GM18520 (cell line): ENCODE measurements at regions not wholly inside any gene's neighbourhood (a gene's known extent, or its start where the extent isn't known, plus 50 kb on each side); places are given as distances from the start of the nearest gene placed in this dataset.

Source experiments
- ATAC-seq: cut with Tn5 transposase; IDR thresholded peaks from one replicate; pipeline ENCODE4 v1.9.1; 2021; ENCODE audit not compliant: unreplicated experiment

DNA sequence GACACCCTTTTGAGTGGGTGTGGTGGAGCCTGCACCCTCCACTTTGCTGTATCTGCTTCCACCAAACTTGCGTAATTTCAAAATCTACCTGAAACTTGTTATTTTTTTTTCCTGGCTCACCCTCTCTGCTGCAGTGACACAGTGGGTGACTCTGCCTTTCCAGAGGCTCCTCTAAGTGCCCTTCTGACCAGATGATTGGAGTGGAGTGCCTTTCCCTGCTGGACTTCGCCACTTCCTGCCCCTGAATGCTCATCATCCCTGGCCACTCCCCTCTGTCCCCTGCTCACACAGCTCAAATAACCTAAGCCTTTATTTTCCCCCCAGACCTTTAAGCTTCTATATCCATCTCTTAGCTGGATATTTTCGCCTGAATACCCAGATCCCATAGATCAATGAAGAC lies 777.5 kb upstream of the ID2 start:
- no peak for ATAC-seq

DNA sequence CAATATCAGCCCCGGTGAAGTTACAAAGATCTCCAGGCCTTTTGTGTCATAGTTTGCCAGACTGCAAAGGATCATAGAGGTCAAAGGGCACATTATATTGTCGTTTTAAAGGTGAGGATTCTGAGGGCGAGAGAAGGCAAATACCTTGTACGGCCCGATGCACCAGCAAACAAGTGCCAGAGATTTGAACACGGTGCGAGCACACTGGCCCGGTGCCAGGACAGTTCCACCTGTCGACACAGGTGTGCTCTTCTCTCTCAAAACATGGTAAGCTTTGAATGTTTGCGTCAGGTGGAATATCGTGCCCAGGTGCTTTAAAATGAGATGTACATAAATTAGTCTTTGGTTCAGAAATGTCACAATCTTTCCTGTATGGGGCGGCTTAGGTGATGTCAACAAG lies 776.1 kb upstream of the ID2 start:
- no peak for ATAC-seq

- no peak for ATAC-seq
Measured at GRCh38 chr2:7906431-7906830, 775.4 kb upstream of the ID2 start.

GRCh38 chr2:7907041-7907440 lies 774.8 kb upstream of the ID2 start:
- no peak for ATAC-seq

DNA sequence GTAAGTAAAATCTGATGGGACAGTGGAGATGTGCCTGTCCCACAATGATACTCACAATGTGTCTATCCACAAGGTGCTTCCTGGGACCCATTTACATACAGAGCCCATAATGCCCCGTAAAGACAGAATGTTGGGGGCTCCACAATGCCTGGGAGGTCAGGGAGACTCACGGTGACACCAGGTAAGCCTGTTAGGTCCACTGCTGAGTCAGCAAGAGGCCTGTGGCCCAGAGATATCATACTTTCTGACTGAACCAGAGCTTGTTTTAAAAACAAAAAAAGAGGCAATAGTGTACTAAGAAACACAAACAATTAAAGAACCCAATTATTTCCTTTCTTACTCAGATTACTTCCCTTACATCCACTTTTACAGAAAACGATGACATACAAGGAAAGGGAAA lies 771.1 kb upstream of the ID2 start:
- no peak for ATAC-seq

DNA sequence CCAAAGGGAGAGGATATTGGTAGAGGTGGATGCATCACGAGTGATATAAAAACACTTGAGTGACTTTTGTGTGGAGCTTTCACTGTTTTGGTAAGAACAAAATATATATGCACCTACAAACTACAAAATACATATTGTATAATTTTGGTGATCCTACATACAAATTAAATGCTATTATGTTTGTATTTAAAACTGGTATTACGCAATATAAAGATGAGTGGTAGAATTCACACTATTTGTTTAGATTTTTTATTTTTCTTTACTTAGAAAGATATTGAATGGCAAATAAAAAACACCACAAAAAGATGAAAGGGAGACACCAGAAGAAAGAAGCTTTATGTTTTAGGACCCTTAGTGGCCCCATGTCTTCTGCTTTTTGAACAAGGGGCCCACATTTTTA lies 770.7 kb upstream of the ID2 start:
- no peak for ATAC-seq

DNA sequence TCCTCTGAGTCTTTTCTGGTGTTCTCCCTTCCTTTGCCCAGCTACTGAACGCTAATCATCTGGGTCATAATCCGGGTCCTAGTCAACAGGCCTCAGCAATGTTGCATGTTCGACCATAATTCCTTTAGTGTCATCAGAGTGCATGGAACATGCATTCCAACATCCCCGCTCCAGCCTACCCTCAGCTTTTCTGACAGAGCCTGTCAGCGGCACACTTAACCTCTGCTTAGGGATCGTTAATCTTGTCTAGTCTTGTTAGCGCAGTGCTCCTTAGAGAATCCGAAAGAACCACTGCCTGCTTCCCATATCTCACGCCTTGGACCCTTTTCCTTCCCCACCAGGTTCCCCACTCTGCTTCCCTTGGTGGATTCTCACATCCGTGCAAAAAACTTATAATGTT lies 767.9 kb upstream of the ID2 start:
- ATAC-seq: no peak

GRCh38 chr2:7915302-7916091 lies 766.4 kb upstream of the ID2 start:
- ATAC-seq: no peak

DNA sequence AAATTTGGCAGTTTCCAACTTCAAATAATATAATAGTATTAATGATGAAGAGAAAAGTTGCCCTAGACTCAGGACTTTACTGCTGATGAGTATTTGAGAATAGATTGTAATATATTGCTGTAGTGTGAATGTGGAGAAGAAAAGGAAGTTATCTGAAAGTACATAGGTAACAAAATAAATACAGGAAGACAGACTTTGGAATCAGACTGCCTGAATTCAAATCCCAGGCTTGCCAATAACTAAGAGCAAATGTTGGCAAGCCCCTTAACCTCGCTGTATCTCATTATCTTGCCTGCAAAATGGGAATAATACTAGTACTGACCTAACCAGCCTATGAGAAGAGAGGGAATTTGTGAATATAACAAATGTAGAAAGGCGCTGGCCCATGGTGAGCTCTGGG lies 765.2 kb upstream of the ID2 start:
- ATAC-seq: no peak

GRCh38 chr2:7919510-7919909 lies 762.3 kb upstream of the ID2 start:
- ATAC-seq: no peak

DNA sequence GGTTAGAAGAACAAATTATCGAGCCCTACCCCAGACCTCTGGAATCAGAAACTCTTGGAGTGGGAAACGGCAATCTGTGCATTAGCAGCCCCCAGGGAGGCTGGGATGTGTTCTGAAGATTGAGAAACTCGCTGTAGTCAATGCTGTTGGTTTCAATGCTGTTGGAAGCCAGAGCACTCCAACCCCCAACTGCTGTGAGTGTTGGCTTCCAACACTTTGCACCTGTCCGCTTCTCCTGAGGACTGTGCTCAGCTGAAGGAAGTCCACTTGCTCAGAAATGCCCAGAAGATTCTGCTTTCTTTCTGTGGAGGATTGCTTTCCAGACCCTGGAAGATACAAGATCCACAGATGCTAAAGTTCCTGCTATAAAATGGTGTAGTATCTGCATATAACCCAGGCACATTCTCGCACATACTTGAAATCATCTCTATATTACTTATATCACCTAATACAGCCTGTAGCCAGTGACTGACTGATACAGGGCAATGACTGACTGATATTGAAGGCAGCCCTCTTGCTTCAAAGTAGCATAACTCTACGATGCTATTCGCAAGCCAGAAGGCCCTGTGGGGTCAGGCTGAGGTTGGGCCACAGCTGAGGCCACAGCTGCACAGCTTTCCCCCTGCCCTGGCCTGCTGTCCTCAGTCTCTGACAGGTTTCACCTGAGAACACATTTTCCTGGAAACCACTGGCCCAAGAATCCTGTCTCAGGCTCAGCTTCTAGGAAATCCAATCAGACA lies 757.7 kb upstream of the ID2 start:
- no peak for ATAC-seq

- ATAC-seq: no peak
Measured at GRCh38 chr2:7925506-7925905, 756.4 kb upstream of the ID2 start.

- no peak for ATAC-seq
Measured at GRCh38 chr2:7927691-7928090, 754.2 kb upstream of the ID2 start.

DNA sequence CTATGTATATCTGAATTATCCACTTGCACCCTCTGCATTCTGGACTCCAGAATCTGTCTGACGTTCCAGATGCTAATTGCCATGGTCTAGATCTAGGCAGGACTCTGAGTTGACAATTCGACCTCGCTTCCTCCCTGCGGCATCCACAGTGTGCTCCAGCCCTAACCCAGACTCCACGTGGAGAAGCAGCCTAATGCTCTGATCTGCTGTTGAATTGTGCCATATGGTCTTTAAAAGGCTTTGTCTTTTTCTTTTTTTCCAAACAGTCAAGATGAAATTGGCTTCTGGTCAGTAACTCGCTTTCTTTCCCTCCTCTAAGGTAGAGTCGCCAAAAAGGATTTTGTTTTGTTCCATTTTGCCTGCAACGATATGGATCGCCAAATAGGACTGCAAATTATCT lies 752.6 kb upstream of the ID2 start:
- no peak for ATAC-seq

- no peak for ATAC-seq
Measured at GRCh38 chr2:7930800-7931635, 750.8 kb upstream of the ID2 start.

DNA sequence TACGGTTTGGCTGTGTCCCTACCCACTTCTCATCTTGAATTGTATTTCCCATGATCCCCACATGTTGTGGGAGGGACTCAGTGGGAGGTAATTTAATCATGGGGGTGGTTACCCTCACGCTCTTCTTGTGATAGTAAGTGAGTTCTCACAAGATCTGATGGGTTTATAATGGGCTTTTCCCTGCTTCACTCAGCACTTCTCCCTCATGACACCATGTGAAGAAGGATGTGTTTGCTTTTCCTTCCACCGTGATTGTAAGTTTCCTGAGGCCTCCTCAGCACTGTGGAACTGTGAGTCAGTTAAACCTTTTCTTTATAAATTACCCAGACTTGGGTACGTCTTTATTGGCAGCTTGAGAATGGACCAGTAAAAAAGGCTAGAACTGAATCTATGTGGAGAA lies 750.0 kb upstream of the ID2 start:
- ATAC-seq: no peak

GRCh38 chr2:7933672-7934071 lies 748.2 kb upstream of the ID2 start:
- no peak for ATAC-seq

GRCh38 chr2:7934476-7934875 lies 747.4 kb upstream of the ID2 start:
- ATAC-seq: no peak

GRCh38 chr2:7937082-7937481 lies 744.8 kb upstream of the ID2 start:
- no peak for ATAC-seq

DNA sequence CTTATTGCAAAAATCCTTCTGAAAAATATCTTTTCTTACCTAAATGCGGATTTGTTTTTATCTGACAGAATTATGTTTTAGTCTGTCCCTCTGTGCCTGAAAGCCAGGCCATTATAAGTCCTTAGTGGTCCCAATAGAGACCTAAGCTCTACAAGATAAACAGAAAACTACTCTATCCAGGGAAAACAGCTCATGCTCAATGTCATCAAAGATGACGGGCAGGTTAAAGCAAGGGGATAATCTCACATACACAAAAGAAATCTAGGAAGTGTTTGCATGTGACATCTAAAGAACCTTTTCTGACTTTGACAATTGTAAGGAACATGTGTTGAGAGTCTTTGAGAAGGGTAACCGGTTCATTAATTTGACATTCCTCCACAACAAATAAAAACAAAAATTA lies 741.1 kb upstream of the ID2 start:
- no peak for ATAC-seq

GRCh38 chr2:7943446-7943845 lies 738.4 kb upstream of the ID2 start:
- ATAC-seq: no peak

- no peak for ATAC-seq
Measured at GRCh38 chr2:7945026-7945425, 736.8 kb upstream of the ID2 start.
